Fibroblast of lung (primary cell): ENCODE measurements at regions not wholly inside any gene's neighbourhood (a gene's known extent, or its start where the extent isn't known, plus 50 kb on each side); places are given as distances from the start of the nearest gene placed in this dataset.

ENCODE experiments used
- CTCF ChIP-seq, 2 donors: IDR thresholded peaks in 1 of 2; conservative IDR thresholded peaks in 1 of 2; 1 replicate in 1 of 2; 2 replicates in 1 of 2; pipeline ENCODE4 v1.5.1; 2011 to 2012; ENCODE audit warnings: low read length in 2 of 2, control low read depth in 1 of 2, inconsistent platforms in 1 of 2, low read depth in 1 of 2, mild to moderate bottlenecking in 1 of 2
- EZH2 ChIP-seq: IDR thresholded peaks from 2 replicates; pipeline ENCODE4 v1.5.1; 2012; ENCODE audit warnings: low read length, control low read depth, mild to moderate bottlenecking; ENCODE audit errors: missing control alignments

- no peak for TF ChIP-seq CTCF (conservative IDR thresholded peaks at IDR 0.05 in 1 of 2, IDR thresholded peaks at IDR 0.05 in 1 of 2; ENCODE audit: low read depth in 1 of 2, low read length in 2 of 2)
- TF ChIP-seq EZH2 = no peak
Observed at GRCh38 chr15:47887241-47887800, 170.0 kb downstream of the SEMA6D start.
